ENCODE measurements at regions not wholly inside any gene's neighbourhood (a gene's known extent, or its start where the extent isn't known, plus 50 kb on each side); places are given as distances from the start of the nearest gene placed in this dataset.

- DNase-seq (ENCODE audit: low read depth) = no peak
- H3K4me3 ChIP-seq (replicated peaks; ENCODE audit: low read depth, low read length) = no peak overlapping the region
- TF ChIP-seq CTCF (IDR thresholded peaks at IDR 0.05; ENCODE audit: low read length, missing control alignments) = no peak
Observed at GRCh38 chr6:43869792-43870659, 100.0 kb downstream of the VEGFA start.

- TF ChIP-seq CTCF (IDR thresholded peaks at IDR 0.05; ENCODE audit: low read length, missing control alignments) = no peak
- H3K4me3 ChIP-seq (replicated peaks; ENCODE audit: low read depth, low read length) = no peak overlapping the region
- DNase-seq (ENCODE audit: low read depth) = no peak
Observed at GRCh38 chr6:43869079-43869710, 99.2 kb downstream of the VEGFA start.

GRCh38 chr6:43868467-43868866 lies 98.5 kb downstream of the VEGFA start:
- TF ChIP-seq CTCF (IDR thresholded peaks at IDR 0.05; ENCODE audit: low read length, missing control alignments) = no peak
- H3K4me3 ChIP-seq (replicated peaks; ENCODE audit: low read depth, low read length) = no peak overlapping the region
- DNase-seq (ENCODE audit: low read depth) = no peak

GRCh38 chr6:43867996-43868395 lies 98.0 kb downstream of the VEGFA start:
- no peak for DNase-seq (ENCODE audit: low read depth)
- H3K4me3 ChIP-seq (replicated peaks; ENCODE audit: low read depth, low read length) = no peak overlapping the region
- no peak for TF ChIP-seq CTCF (IDR thresholded peaks at IDR 0.05; ENCODE audit: low read length, missing control alignments)

GRCh38 chr6:43867246-43867645 lies 97.2 kb downstream of the VEGFA start:
- TF ChIP-seq CTCF (IDR thresholded peaks at IDR 0.05; ENCODE audit: low read length, missing control alignments) = no peak
- no peak overlapping the region for H3K4me3 ChIP-seq (replicated peaks; ENCODE audit: low read depth, low read length)
- DNase-seq (ENCODE audit: low read depth) = no peak

- no peak overlapping the region for H3K4me3 ChIP-seq (replicated peaks; ENCODE audit: low read depth, low read length)
- TF ChIP-seq CTCF (IDR thresholded peaks at IDR 0.05; ENCODE audit: low read length, missing control alignments) = no peak
- DNase-seq (ENCODE audit: low read depth) = no peak
Observed at GRCh38 chr6:43865932-43866645, 96.1 kb downstream of the VEGFA start.

Measured in fibroblast of pulmonary artery (primary cell).